Spleen (tissue), 7 donors: ENCODE measurements at regions not wholly inside any gene's neighbourhood (a gene's known extent, or its start where the extent isn't known, plus 50 kb on each side); places are given as distances from the start of the nearest gene placed in this dataset.

Source experiments
- CTCF ChIP-seq, 11 experiments: fragments of 200-600 bp in 7 of 11; fragments of 450-650 bp in 4 of 11; sonication (generic) in 4 of 11; IDR thresholded peaks in 8 of 11; conservative IDR thresholded peaks in 3 of 11; 1 replicate in 7 of 11; 2 replicates in 4 of 11; pipeline versions ENCODE4 v1.4.0 to v1.8.0; 2016 to 2021; ENCODE audit warnings: antibody characterized with exemption in 11 of 11, inconsistent platforms in 4 of 11, mild to moderate bottlenecking in 1 of 11
- POLR2AphosphoS5 ChIP-seq, 3 donors: sonication (generic); formaldehyde crosslinking; IDR thresholded peaks; one replicate each; pipeline ENCODE4 v1.5.1; 2017; ENCODE audit warnings: antibody characterized with exemption in 3 of 3
- donor health status: DM: no; HTN: no; CAD: no; lungs with moderate emphysema.
- donor health status: DM: no; HTN: no; CAD: no.
- donor health status: DM: no; HTN: no; CAD: no.

GRCh38 chr2:81276595-81276994, 972.0 kb upstream of the LRRTM1 start:
- TF ChIP-seq POLR2AphosphoS5 (IDR thresholded peaks at IDR 0.05) (no peak), CTCF (IDR thresholded peaks at IDR 0.05 in 8 of 11, conservative IDR thresholded peaks at IDR 0.05 in 3 of 11) (no peak)
